ENCODE measurements at regions not wholly inside any gene's neighbourhood (a gene's known extent, or its start where the extent isn't known, plus 50 kb on each side); places are given as distances from the start of the nearest gene placed in this dataset.

DNA sequence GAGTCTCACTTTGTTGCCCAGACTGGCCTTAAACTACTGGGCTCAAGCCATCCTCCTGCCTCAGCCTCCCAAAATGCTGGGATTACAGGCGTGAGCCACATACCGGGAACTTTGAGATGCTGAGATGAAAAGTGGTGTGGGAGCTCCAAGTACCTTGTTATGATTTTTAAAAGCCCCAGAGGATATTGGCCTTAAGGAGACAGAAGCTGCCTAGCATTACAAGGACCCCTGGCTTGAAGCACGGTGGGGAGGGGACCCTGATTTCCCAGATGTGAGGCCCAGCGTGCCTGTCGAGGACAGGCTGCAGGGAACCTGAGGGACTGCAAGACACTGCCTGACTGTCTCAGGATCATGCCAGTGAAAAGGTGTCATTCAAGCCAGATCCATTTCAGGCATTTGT, 75.3 kb upstream of the TIAM2 start:
- TF ChIP-seq, protein P1, sequence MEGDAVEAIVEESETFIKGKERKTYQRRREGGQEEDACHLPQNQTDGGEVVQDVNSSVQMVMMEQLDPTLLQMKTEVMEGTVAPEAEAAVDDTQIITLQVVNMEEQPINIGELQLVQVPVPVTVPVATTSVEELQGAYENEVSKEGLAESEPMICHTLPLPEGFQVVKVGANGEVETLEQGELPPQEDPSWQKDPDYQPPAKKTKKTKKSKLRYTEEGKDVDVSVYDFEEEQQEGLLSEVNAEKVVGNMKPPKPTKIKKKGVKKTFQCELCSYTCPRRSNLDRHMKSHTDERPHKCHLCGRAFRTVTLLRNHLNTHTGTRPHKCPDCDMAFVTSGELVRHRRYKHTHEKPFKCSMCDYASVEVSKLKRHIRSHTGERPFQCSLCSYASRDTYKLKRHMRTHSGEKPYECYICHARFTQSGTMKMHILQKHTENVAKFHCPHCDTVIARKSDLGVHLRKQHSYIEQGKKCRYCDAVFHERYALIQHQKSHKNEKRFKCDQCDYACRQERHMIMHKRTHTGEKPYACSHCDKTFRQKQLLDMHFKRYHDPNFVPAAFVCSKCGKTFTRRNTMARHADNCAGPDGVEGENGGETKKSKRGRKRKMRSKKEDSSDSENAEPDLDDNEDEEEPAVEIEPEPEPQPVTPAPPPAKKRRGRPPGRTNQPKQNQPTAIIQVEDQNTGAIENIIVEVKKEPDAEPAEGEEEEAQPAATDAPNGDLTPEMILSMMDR (IDR thresholded peaks at IDR 0.05) = no peak
- TF ChIP-seq ZFX (IDR thresholded peaks at IDR 0.05; ENCODE audit: borderline replicate concordance) = no peak
